HUES48 (cell line): ENCODE measurements at regions not wholly inside any gene's neighbourhood (a gene's known extent, or its start where the extent isn't known, plus 50 kb on each side); places are given as distances from the start of the nearest gene placed in this dataset.

Source experiments
- H3K27ac ChIP-seq: one replicate; pipeline ENCODE4 v1.7.0; 2013; ENCODE audit warnings: low read depth, low read length, inconsistent platforms
- H3K27me3 ChIP-seq: 2 replicates; pipeline ENCODE4 v1.6.1; 2013; ENCODE audit warnings: mild to moderate bottlenecking, low read length; ENCODE audit not compliant: control insufficient read depth, insufficient read depth
- H3K36me3 ChIP-seq: 2 replicates; pipeline ENCODE4 v1.6.1; 2013; ENCODE audit warnings: low read length; ENCODE audit not compliant: control insufficient read depth, insufficient read depth
- H3K4me1 ChIP-seq: 2 replicates; pipeline ENCODE4 v1.6.1; 2013; ENCODE audit warnings: mild to moderate bottlenecking, low read length; ENCODE audit not compliant: control insufficient read depth, insufficient read depth
- H3K4me3 ChIP-seq: 2 replicates; pipeline ENCODE4 v1.5.1; 2013; ENCODE audit warnings: mild to moderate bottlenecking, low read depth, low read length
- H3K9ac ChIP-seq: 2 replicates; pipeline ENCODE4 v1.6.1; 2013; ENCODE audit warnings: mild to moderate bottlenecking, low read depth, low read length, moderate library complexity
- H3K9me3 ChIP-seq: 2 replicates; pipeline ENCODE4 v1.6.1; 2013; ENCODE audit warnings: low read length; ENCODE audit not compliant: control insufficient read depth, insufficient read depth

DNA sequence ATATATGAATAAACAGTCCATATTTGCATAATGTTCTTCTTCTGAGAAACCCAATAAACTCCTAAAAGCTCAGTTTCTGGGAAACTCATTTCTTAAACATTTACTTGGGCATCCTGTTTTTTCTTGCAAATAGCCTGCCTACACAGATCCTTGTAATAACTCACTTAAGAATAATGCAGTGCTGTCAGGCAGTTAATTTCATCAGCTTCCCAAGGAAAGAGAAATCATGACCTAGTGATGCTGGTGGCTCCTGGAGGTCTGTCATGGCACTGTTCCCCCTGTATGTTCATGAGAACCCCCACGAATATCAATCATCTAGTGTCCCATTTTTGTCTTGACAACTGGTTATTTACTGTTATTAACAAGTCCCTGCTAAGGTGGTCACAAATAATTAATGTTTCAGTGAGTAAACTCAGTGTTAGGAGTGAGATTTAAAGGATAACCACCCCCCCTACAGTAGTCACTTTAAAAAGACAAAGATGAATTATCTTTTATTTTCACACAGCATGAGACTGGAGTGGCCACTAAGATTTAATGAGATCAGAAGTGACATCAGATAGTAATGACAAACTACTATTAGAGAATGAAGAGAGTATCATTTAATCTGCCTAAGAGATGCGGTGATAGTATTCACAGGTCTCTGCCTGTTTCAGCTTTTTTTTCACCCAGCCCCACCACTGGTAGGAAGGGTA is 279.5 kb upstream of the NECTIN3 start:
- Histone ChIP-seq H3K27ac (no peak overlapping the region), H3K4me1 (peaks cover 5% of the 10 kb centered on the region; the same call in 1 of the 2 replicates), H3K36me3 (no peaks in the 10 kb centered on the region), H3K9me3 (no peaks in the 10 kb centered on the region), H3K4me3 (no peak overlapping the region), H3K27me3 (no peaks in the 10 kb centered on the region), H3K9ac (no peak overlapping the region)

- Histone ChIP-seq H3K9me3 (no peaks in the 10 kb centered on the region), H3K4me3 (no peak overlapping the region), H3K36me3 (no peaks in the 10 kb centered on the region), H3K4me1 (peaks cover 5% of the 10 kb centered on the region; the same call in 1 of the 2 replicates), H3K27me3 (no peaks in the 10 kb centered on the region), H3K27ac (no peak overlapping the region), H3K9ac (no peak overlapping the region)
These were observed 278.0 kb upstream of the NECTIN3 start for GRCh38 chr3:110793611-110794010.

DNA sequence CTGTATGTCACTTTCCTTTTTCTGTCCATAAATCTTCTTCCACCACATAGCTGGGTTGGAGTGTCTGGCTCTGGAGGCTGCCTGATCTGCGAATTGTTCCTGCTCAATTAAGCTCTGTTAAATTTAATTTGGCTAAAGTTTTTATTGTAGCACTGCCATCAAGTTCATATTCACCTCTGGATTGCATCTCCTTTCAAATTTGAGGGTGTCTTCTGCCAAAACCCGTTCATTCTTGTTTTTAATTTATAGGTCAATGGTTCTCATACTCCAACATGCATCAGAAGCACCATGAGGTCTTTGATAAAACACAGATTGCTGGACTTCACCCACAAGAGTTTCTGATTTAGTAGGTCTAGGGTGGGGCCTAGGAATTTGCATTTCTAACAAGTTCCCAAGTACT is 276.5 kb upstream of the NECTIN3 start:
- Histone ChIP-seq H3K27me3 (no peaks in the 10 kb centered on the region), H3K4me3 (no peak overlapping the region), H3K9me3 (no peaks in the 10 kb centered on the region), H3K9ac (no peak overlapping the region), H3K27ac (no peak overlapping the region), H3K4me1 (no peaks in the 10 kb centered on the region), H3K36me3 (no peaks in the 10 kb centered on the region)

DNA sequence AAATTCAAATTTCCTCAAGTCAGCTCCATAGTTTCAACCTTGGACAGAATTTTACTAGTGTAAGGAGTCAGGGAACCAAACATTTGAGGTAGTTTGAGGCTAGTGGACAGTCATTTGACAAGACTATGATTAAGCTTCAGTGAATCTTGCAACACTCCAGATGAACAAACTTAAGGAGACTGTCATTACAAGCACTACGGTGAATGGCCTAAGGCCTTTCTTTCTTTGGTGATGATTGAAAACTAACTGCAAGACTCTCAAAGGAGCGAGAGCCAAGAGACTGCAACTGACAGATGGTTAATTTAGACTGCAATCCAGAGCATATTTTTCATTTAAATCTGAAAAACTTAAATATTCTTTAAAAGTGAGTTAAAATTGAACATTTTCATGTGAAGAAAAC is 272.3 kb upstream of the NECTIN3 start:
- H3K4me1 ChIP-seq = no peaks in the 10 kb centered on the region
- no peaks in the 10 kb centered on the region for H3K36me3 ChIP-seq
- H3K27me3 ChIP-seq = no peaks in the 10 kb centered on the region
- no peaks in the 10 kb centered on the region for H3K9me3 ChIP-seq
- H3K4me3 ChIP-seq = no peak overlapping the region
- no peak overlapping the region for H3K9ac ChIP-seq
- no peak overlapping the region for H3K27ac ChIP-seq

DNA sequence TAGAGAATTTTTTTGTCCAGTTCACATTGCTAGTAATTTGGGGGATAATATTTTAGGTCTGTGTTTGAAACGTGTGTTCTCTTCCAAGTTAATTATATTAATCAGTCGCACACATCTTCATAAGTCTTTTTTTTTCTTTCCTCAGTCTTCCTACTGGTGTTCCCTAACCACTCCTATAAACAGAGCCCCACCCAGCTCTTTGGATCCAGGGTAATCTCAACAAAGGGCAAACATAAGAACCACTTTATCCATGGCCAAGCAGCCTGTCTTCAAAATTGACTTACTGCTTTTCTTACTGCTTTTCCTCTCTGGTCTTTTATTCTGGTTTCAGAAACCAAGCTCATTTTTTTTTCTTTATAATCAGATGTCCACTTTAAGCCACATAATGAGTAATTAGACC is 266.8 kb upstream of the NECTIN3 start:
- no peaks in the 10 kb centered on the region for H3K36me3 ChIP-seq
- no peaks in the 10 kb centered on the region for H3K27me3 ChIP-seq
- H3K4me3 ChIP-seq = no peak overlapping the region
- H3K9ac ChIP-seq = no peak overlapping the region
- no peaks in the 10 kb centered on the region for H3K4me1 ChIP-seq
- H3K27ac ChIP-seq = no peak overlapping the region
- no peaks in the 10 kb centered on the region for H3K9me3 ChIP-seq

DNA sequence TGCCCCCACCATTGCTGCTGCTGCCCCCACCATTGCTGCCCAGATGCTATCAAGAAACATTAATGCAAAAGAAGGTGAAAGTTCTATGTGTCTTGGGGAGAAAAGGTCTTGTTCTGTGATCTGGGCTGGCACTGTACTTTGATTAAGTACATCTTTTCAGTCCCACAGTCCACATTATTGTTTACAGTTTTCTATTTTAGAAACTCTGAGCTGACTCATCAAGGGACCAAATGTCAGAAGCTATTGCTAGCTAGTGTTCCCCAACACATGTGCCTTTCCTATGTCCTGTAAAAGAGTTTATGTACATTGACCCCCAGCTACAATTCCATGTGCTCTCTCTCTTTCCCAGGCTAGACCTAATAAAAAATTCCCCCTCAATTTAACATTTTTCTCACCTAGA is 264.7 kb upstream of the NECTIN3 start:
- H3K27me3 ChIP-seq = no peaks in the 10 kb centered on the region
- no peak overlapping the region for H3K9ac ChIP-seq
- no peaks in the 10 kb centered on the region for H3K36me3 ChIP-seq
- no peaks in the 10 kb centered on the region for H3K9me3 ChIP-seq
- H3K27ac ChIP-seq = no peak overlapping the region
- H3K4me3 ChIP-seq = no peak overlapping the region
- no peaks in the 10 kb centered on the region for H3K4me1 ChIP-seq

DNA sequence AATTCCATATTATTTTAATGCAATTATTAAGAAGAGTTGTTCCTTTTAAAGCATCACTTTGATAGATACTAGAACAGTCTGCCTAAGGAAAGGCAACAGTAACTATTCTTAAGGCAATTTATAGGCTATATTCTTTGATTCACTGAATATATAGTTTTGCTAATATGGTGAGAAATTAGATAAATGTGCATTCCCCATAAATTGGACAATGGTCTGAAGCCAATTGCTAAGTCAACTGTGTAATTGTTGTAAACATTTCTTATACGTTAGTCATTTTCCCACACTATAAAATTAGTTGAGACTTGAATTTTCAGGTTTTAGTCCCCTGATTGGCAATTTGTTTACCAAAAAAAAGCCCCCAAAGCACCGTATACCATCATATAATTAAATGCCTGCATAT is 263.0 kb upstream of the NECTIN3 start:
- H3K9ac ChIP-seq = no peak overlapping the region
- no peak overlapping the region for H3K27ac ChIP-seq
- no peaks in the 10 kb centered on the region for H3K27me3 ChIP-seq
- H3K36me3 ChIP-seq = no peaks in the 10 kb centered on the region
- H3K4me1 ChIP-seq = no peaks in the 10 kb centered on the region
- H3K9me3 ChIP-seq = no peaks in the 10 kb centered on the region
- H3K4me3 ChIP-seq = no peak overlapping the region

- Histone ChIP-seq H3K27me3 (no peaks in the 10 kb centered on the region), H3K9me3 (no peaks in the 10 kb centered on the region), H3K9ac (no peak overlapping the region), H3K4me1 (no peaks in the 10 kb centered on the region), H3K36me3 (no peaks in the 10 kb centered on the region), H3K4me3 (no peak overlapping the region), H3K27ac (no peak overlapping the region)
These were observed 261.3 kb upstream of the NECTIN3 start for GRCh38 chr3:110810356-110810755.

DNA sequence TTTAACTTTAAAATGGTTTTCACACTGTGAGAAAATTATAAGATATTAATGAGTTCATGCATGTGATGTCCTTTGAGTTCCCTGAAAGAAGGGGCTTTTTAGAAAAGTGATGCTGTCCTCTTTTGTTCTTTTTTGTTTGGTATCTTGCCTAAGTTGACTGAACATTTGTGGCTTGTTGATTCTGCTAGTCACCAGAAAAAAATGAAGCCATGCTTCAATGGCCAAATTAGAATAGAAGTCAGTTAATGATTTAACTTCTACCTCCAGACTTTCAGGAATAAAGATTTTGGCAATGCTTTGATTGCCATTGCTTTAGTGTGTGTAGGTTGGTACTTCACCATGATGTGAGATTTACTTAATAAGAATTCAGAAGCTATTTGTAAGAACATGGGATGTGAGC is 260.6 kb upstream of the NECTIN3 start:
- no peaks in the 10 kb centered on the region for H3K36me3 ChIP-seq
- H3K9me3 ChIP-seq = no peaks in the 10 kb centered on the region
- H3K9ac ChIP-seq = no peak overlapping the region
- no peak overlapping the region for H3K27ac ChIP-seq
- H3K4me1 ChIP-seq = no peaks in the 10 kb centered on the region
- no peaks in the 10 kb centered on the region for H3K27me3 ChIP-seq
- H3K4me3 ChIP-seq = no peak overlapping the region

- H3K9me3 ChIP-seq = no peaks in the 10 kb centered on the region
- H3K27ac ChIP-seq = no peak overlapping the region
- no peaks in the 10 kb centered on the region for H3K36me3 ChIP-seq
- H3K9ac ChIP-seq = no peak overlapping the region
- H3K27me3 ChIP-seq = no peaks in the 10 kb centered on the region
- no peaks in the 10 kb centered on the region for H3K4me1 ChIP-seq
- no peak overlapping the region for H3K4me3 ChIP-seq
These were observed 258.1 kb upstream of the NECTIN3 start for GRCh38 chr3:110813541-110813940.

- Histone ChIP-seq H3K4me1 (no peaks in the 10 kb centered on the region), H3K36me3 (no peaks in the 10 kb centered on the region), H3K9ac (no peak overlapping the region), H3K27ac (no peak overlapping the region), H3K27me3 (no peaks in the 10 kb centered on the region), H3K4me3 (no peak overlapping the region), H3K9me3 (no peaks in the 10 kb centered on the region)
These were observed 257.2 kb upstream of the NECTIN3 start for GRCh38 chr3:110814170-110815007.
